ENCODE measurements at regions not wholly inside any gene's neighbourhood (a gene's known extent, or its start where the extent isn't known, plus 50 kb on each side); places are given as distances from the start of the nearest gene placed in this dataset.

- Histone ChIP-seq H3K27ac (no peak overlapping the region), H3K4me1 (ENCODE audit: low read depth, poor library complexity, severe bottlenecking) (no peaks in the 10 kb centered on the region), H2AFZ (ENCODE audit: low read depth) (no peak overlapping the region), H3K4me3 (IDR thresholded peaks at IDR 0.05; ENCODE audit: insufficient read depth, low read depth, low read length) (no peak overlapping the region), H3K79me2 (ENCODE audit: insufficient read depth, low read depth) (no peaks in the 10 kb centered on the region), H3K4me2 (no peak overlapping the region), H3K9ac (no peak overlapping the region), H3K36me3 (ENCODE audit: insufficient read depth) (no peaks in the 10 kb centered on the region), H4K20me1 (ENCODE audit: insufficient read depth) (no peaks in the 10 kb centered on the region), H3K27me3 (ENCODE audit: insufficient read depth, low read depth) (no peaks in the 10 kb centered on the region)
- TF ChIP-seq CTCF (conservative IDR thresholded peaks at IDR 0.05; ENCODE audit: low read depth, low read length): no peak
These were observed 599.0 kb upstream of the SYT4 start for GRCh38 chr18:43876286-43876685.

- no peak for TF ChIP-seq CTCF (conservative IDR thresholded peaks at IDR 0.05; ENCODE audit: low read depth, low read length)
- Histone ChIP-seq H3K4me1 (ENCODE audit: low read depth, poor library complexity, severe bottlenecking) (no peaks in the 10 kb centered on the region), H3K79me2 (ENCODE audit: insufficient read depth, low read depth) (no peaks in the 10 kb centered on the region), H3K4me2 (no peak overlapping the region), H3K27ac (no peak overlapping the region), H4K20me1 (ENCODE audit: insufficient read depth) (no peaks in the 10 kb centered on the region), H3K4me3 (IDR thresholded peaks at IDR 0.05; ENCODE audit: insufficient read depth, low read depth, low read length) (no peak overlapping the region), H2AFZ (ENCODE audit: low read depth) (no peak overlapping the region), H3K36me3 (ENCODE audit: insufficient read depth) (no peaks in the 10 kb centered on the region), H3K27me3 (ENCODE audit: insufficient read depth, low read depth) (no peaks in the 10 kb centered on the region), H3K9ac (no peak overlapping the region)
These were observed 599.5 kb upstream of the SYT4 start for GRCh38 chr18:43876748-43877147.

GRCh38 chr18:43877616-43878321 lies 600.5 kb upstream of the SYT4 start:
- no peak overlapping the region for H3K9ac ChIP-seq
- no peak overlapping the region for H3K4me2 ChIP-seq
- H3K27me3 ChIP-seq (ENCODE audit: insufficient read depth, low read depth): no peaks in the 10 kb centered on the region
- no peaks in the 10 kb centered on the region for H4K20me1 ChIP-seq (ENCODE audit: insufficient read depth)
- no peak overlapping the region for H2AFZ ChIP-seq (ENCODE audit: low read depth)
- no peaks in the 10 kb centered on the region for H3K79me2 ChIP-seq (ENCODE audit: insufficient read depth, low read depth)
- H3K4me3 ChIP-seq (IDR thresholded peaks at IDR 0.05; ENCODE audit: insufficient read depth, low read depth, low read length): no peak overlapping the region
- H3K4me1 ChIP-seq (ENCODE audit: low read depth, poor library complexity, severe bottlenecking): no peaks in the 10 kb centered on the region
- no peak for TF ChIP-seq CTCF (conservative IDR thresholded peaks at IDR 0.05; ENCODE audit: low read depth, low read length)
- no peaks in the 10 kb centered on the region for H3K36me3 ChIP-seq (ENCODE audit: insufficient read depth)
- H3K27ac ChIP-seq: no peak overlapping the region

GRCh38 chr18:43879415-43879814 lies 602.1 kb upstream of the SYT4 start:
- Histone ChIP-seq H3K27me3 (ENCODE audit: insufficient read depth, low read depth) (no peaks in the 10 kb centered on the region), H3K4me2 (no peak overlapping the region), H2AFZ (ENCODE audit: low read depth) (no peak overlapping the region), H3K9ac (no peak overlapping the region), H3K36me3 (ENCODE audit: insufficient read depth) (no peaks in the 10 kb centered on the region), H3K4me3 (IDR thresholded peaks at IDR 0.05; ENCODE audit: insufficient read depth, low read depth, low read length) (no peak overlapping the region), H3K4me1 (ENCODE audit: low read depth, poor library complexity, severe bottlenecking) (no peaks in the 10 kb centered on the region), H3K27ac (no peak overlapping the region), H3K79me2 (ENCODE audit: insufficient read depth, low read depth) (no peaks in the 10 kb centered on the region), H4K20me1 (ENCODE audit: insufficient read depth) (no peaks in the 10 kb centered on the region)
- no peak for TF ChIP-seq CTCF (conservative IDR thresholded peaks at IDR 0.05; ENCODE audit: low read depth, low read length)

Data from KMS-11 (cell line).